Amniotic epithelial cell (primary cell): ENCODE measurements at regions not wholly inside any gene's neighbourhood (a gene's known extent, or its start where the extent isn't known, plus 50 kb on each side); places are given as distances from the start of the nearest gene placed in this dataset.

ENCODE experiments used
- DNase-seq: peaks from one replicate; pipeline ENCODE4 v3.0.0-alpha.2; 2010; ENCODE audit warnings: low read depth

GRCh38 chr12:13764748-13765147 is 216.7 kb downstream of the GRIN2B start:
- DNase-seq: no peak

GRCh38 chr12:13749389-13749788 is 232.0 kb downstream of the GRIN2B start:
- no peak for DNase-seq

- DNase-seq: no peak
Observed at GRCh38 chr12:13745111-13745860, 236.1 kb downstream of the GRIN2B start.

GRCh38 chr12:13744561-13744960 is 236.8 kb downstream of the GRIN2B start:
- DNase-seq: no peak

GRCh38 chr12:13740149-13740545 is 241.3 kb downstream of the GRIN2B start:
- no peak for DNase-seq

- no peak for DNase-seq
Observed at GRCh38 chr12:13735734-13736133, 245.7 kb downstream of the GRIN2B start.

- DNase-seq: no peak
Observed at GRCh38 chr12:13734584-13735152, 246.7 kb downstream of the GRIN2B start.

- no peak for DNase-seq
Observed at GRCh38 chr12:13727707-13728195, 253.7 kb downstream of the GRIN2B start.

- DNase-seq: no peak
Observed at GRCh38 chr12:13725049-13725448, 256.4 kb downstream of the GRIN2B start.

GRCh38 chr12:13724136-13724535 is 257.3 kb downstream of the GRIN2B start:
- DNase-seq: no peak

- no peak for DNase-seq
Observed at GRCh38 chr12:13719986-13720385, 261.4 kb downstream of the GRIN2B start.

- DNase-seq: no peak
Observed at GRCh38 chr12:13718271-13718670, 263.1 kb downstream of the GRIN2B start.

GRCh38 chr12:13716119-13716518 is 265.3 kb downstream of the GRIN2B start:
- no peak for DNase-seq

- DNase-seq: no peak
Observed at GRCh38 chr12:13713556-13714410, 267.6 kb downstream of the GRIN2B start.

- no peak for DNase-seq
Observed at GRCh38 chr12:13707829-13708228, 273.6 kb downstream of the GRIN2B start.

- DNase-seq: no peak
Observed at GRCh38 chr12:13702381-13702780, 279.0 kb downstream of the GRIN2B start.

- DNase-seq: no peak
Observed at GRCh38 chr12:13701502-13701901, 279.9 kb downstream of the GRIN2B start.

- DNase-seq: no peak
Observed at GRCh38 chr12:13697973-13698372, 283.4 kb downstream of the GRIN2B start.

GRCh38 chr12:13695781-13696180 is 285.6 kb downstream of the GRIN2B start:
- DNase-seq: no peak

GRCh38 chr12:13692332-13692731 is 289.1 kb downstream of the GRIN2B start:
- DNase-seq: no peak

GRCh38 chr12:13691598-13691997 is 289.8 kb downstream of the GRIN2B start:
- DNase-seq: no peak

- no peak for DNase-seq
Observed at GRCh38 chr12:13687633-13688032, 293.8 kb downstream of the GRIN2B start.

GRCh38 chr12:13686260-13686659 is 295.1 kb downstream of the GRIN2B start:
- DNase-seq: no peak
